ENCODE measurements at regions not wholly inside any gene's neighbourhood (a gene's known extent, or its start where the extent isn't known, plus 50 kb on each side); places are given as distances from the start of the nearest gene placed in this dataset.

DNA sequence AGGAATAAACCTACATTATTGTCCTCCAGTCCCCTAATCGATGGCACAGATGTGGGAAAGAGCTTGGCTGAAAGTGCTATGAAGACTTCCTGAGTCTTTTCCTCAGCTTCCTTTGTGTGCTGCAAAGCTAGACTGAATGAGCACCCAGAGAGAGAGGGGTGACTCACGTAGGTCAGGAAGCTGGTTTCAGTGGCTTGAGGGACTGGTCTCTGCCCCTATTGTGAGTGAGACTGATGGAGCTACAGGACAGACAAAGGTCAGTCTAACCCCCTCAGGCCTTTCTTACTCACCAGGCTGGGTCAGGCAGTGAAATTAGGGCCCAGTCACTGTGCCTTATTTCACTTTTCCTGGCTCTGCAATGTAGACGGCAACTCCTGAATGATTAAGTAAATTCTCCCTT, 171.1 kb upstream of the GRB10 start:
- TF ChIP-seq, protein P1, sequence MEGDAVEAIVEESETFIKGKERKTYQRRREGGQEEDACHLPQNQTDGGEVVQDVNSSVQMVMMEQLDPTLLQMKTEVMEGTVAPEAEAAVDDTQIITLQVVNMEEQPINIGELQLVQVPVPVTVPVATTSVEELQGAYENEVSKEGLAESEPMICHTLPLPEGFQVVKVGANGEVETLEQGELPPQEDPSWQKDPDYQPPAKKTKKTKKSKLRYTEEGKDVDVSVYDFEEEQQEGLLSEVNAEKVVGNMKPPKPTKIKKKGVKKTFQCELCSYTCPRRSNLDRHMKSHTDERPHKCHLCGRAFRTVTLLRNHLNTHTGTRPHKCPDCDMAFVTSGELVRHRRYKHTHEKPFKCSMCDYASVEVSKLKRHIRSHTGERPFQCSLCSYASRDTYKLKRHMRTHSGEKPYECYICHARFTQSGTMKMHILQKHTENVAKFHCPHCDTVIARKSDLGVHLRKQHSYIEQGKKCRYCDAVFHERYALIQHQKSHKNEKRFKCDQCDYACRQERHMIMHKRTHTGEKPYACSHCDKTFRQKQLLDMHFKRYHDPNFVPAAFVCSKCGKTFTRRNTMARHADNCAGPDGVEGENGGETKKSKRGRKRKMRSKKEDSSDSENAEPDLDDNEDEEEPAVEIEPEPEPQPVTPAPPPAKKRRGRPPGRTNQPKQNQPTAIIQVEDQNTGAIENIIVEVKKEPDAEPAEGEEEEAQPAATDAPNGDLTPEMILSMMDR (IDR thresholded peaks at IDR 0.05) = no peak
- Histone ChIP-seq H3K4me3 (no peak overlapping the region), H3K27ac (no peak overlapping the region), H3K36me3 (no peaks in the 10 kb centered on the region), H3K4me1 (peaks cover 0 to 14% of the 10 kb centered on the region in 2 donors), H3K9me3 (peaks cover 0 to 9% of the 10 kb centered on the region in 2 donors), H3K27me3 (no peaks in the 10 kb centered on the region)
- intact Hi-C loops (cut with DNase I) = no loop called here
- ATAC-seq = peak; percentile 33
- DNase-seq = no peak

DNA sequence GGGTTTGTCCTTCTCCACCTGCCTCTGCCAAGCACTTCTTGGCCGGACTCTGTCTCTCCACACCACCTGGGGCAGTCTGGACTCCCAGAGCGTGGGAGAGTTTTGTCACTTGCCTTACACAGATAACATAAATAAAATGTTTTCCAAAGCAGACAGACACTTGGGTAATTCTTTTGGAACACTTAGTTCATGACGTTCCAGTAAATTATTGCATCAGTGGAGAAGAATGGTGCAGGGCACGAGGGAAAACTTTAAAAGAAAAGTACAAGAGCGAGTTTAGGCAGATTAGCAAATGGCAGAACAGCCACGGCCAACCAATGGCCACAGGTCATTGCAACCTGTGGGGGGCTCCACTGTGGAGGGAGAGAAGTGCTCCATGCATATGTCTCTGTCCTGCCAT, 170.6 kb upstream of the GRB10 start:
- no peak overlapping the region for H3K4me3 ChIP-seq
- peaks cover 0 to 9% of the 10 kb centered on the region in 2 donors for H3K9me3 ChIP-seq
- H3K27me3 ChIP-seq = no peaks in the 10 kb centered on the region
- ATAC-seq (no peak), DNase-seq (no peak)
- TF ChIP-seq, protein P1 (IDR thresholded peaks at IDR 0.05) = no peak
- H3K4me1 ChIP-seq = peaks cover 0 to 14% of the 10 kb centered on the region in 2 donors
- H3K36me3 ChIP-seq = no peaks in the 10 kb centered on the region
- no peak overlapping the region for H3K27ac ChIP-seq
- intact Hi-C loops (cut with DNase I) = no loop called here

DNA sequence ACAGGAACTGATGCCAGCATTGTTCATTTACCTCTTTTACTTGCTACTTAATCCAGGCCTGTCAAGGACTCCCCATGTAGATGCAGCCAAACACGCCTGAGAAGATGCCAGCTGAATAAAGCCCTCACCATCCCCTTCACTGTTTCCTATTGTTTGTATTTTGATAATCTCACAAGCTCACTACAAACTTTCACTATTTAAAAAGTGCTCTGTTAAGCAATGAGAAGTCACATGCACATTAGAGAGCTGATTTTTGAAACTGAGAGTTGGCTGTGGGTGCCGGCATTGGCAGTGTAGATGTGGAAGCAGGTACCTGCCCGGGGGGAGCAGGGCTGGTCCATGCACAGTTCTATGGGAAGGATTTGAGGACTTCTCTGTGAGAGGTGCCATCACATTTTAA, 169.8 kb upstream of the GRB10 start:
- intact Hi-C loops (cut with DNase I) = no loop called here

GRCh38 chr7:50952120-50952519, 169.4 kb upstream of the GRB10 start:
- Histone ChIP-seq H3K27me3 (no peaks in the 10 kb centered on the region), H3K4me1 (peaks cover 0 to 14% of the 10 kb centered on the region in 2 donors)

More for the DNA sequence above, 169.8 kb upstream of the GRB10 start:
- Histone ChIP-seq H3K4me1 (peaks cover 0 to 14% of the 10 kb centered on the region in 2 donors), H3K27ac (no peak overlapping the region), H3K36me3 (no peaks in the 10 kb centered on the region), H3K27me3 (no peaks in the 10 kb centered on the region), H3K4me3 (no peak overlapping the region), H3K9me3 (peaks cover 0 to 9% of the 10 kb centered on the region in 2 donors)
- ATAC-seq = no peak
- DNase-seq = no peak
- TF ChIP-seq, protein P1 (IDR thresholded peaks at IDR 0.05) = no peak

GRCh38 chr7:50943482-50943881, 160.8 kb upstream of the GRB10 start:
- H3K27ac ChIP-seq = no peak overlapping the region
- ATAC-seq = no peak
- no peaks in the 10 kb centered on the region for H3K9me3 ChIP-seq

More at GRCh38 chr7:50952120-50952519, 169.4 kb upstream of the GRB10 start:
- intact Hi-C loops (cut with DNase I) = no loop called here
- no peak overlapping the region for H3K4me3 ChIP-seq
- no peaks in the 10 kb centered on the region for H3K36me3 ChIP-seq
- DNase-seq (no peak), ATAC-seq (no peak)
- peaks cover 0 to 9% of the 10 kb centered on the region in 2 donors for H3K9me3 ChIP-seq
- TF ChIP-seq, protein P1 (IDR thresholded peaks at IDR 0.05) = no peak
- H3K27ac ChIP-seq = no peak overlapping the region

More at GRCh38 chr7:50943482-50943881, 160.8 kb upstream of the GRB10 start:
- no peak for DNase-seq
- TF ChIP-seq, protein P1 (IDR thresholded peaks at IDR 0.05) = no peak
- Histone ChIP-seq H3K4me3 (no peak overlapping the region), H3K27me3 (no peaks in the 10 kb centered on the region), H3K4me1 (no peaks in the 10 kb centered on the region), H3K36me3 (no peaks in the 10 kb centered on the region)
- intact Hi-C loops (cut with DNase I) = no loop called here
